Stomach (tissue), 8 donors: ENCODE measurements at regions not wholly inside any gene's neighbourhood (a gene's known extent, or its start where the extent isn't known, plus 50 kb on each side); places are given as distances from the start of the nearest gene placed in this dataset.

Experiments
- DNase-seq, 2 donors: peaks; one replicate each; pipeline versions ENCODE4 v3.0.0 to v3.0.0-alpha.2; 2013 to 2019
- H3K27ac ChIP-seq, 5 donors: fragments of 200-600 bp in 4 of 5; sonication (generic) in 4 of 5; one replicate each; pipeline ENCODE4 v1.5.1; 2013 to 2019; ENCODE audit warnings: mild to moderate bottlenecking in 1 of 5, moderate library complexity in 1 of 5
- H3K27me3 ChIP-seq, 3 donors: fragments of 200-600 bp; sonication (generic); one replicate each; pipeline ENCODE4 v1.5.1; 2017 to 2019; ENCODE audit warnings: mixed run types in 1 of 3
- H3K36me3 ChIP-seq, 4 donors: fragments of 200-600 bp; sonication (generic); 1 replicate in 3 of 4; 2 replicates in 1 of 4; pipeline ENCODE4 v1.5.1; 2016 to 2019
- H3K4me1 ChIP-seq, 4 donors: fragments of 200-600 bp; sonication (generic); one replicate each; pipeline ENCODE4 v1.5.1; 2016 to 2019
- H3K4me3 ChIP-seq, 4 donors: fragments of 200-600 bp; sonication (generic) in 3 of 4; one replicate each; pipeline ENCODE4 v1.5.1; 2016 to 2019; ENCODE audit warnings: mild to moderate bottlenecking in 1 of 4
- H3K9me3 ChIP-seq, 4 donors: fragments of 200-600 bp; sonication (generic); one replicate each; pipeline ENCODE4 v1.5.1; 2016 to 2019
- CTCF ChIP-seq, 7 experiments: fragments of 450-650 bp in 4 of 7; fragments of 200-600 bp in 3 of 7; sonication (generic) in 3 of 7; IDR thresholded peaks; one replicate each; pipeline ENCODE4 v1.5.1; 2016 to 2019; ENCODE audit warnings: antibody characterized with exemption in 7 of 7, control low read depth in 2 of 7, mild to moderate bottlenecking in 1 of 7
- EP300 ChIP-seq: sonication (generic); formaldehyde crosslinking; IDR thresholded peaks from one replicate; pipeline ENCODE4 v1.6.1; 2017; ENCODE audit warnings: antibody characterized with exemption
- POLR2A ChIP-seq, 4 donors: fragments of 450-650 bp; IDR thresholded peaks; one replicate each; pipeline ENCODE4 v1.6.1; 2016; ENCODE audit warnings: antibody characterized with exemption in 4 of 4, control low read depth in 2 of 4, mild to moderate bottlenecking in 1 of 4, moderate library complexity in 1 of 4
- POLR2AphosphoS5 ChIP-seq, 3 donors: sonication (generic); formaldehyde crosslinking; IDR thresholded peaks; one replicate each; pipeline ENCODE4 v1.6.1; 2016; ENCODE audit warnings: antibody characterized with exemption in 3 of 3
- whole genome bisulfite sequencing, 5 donors: extraction: QIAGEN DNeasy Blood & Tissue Kit in 3 of 5; methylation state at CpG; one replicate each; pipeline versions ENCODE4 v1.1.5 to v1.1.7; 2013 to 2018; 5-methylcytosine and 5-hydroxymethylcytosine counted together
- intact Hi-C: fragments of 100-400 bp; cut with DNase I; formaldehyde crosslinking; loops from one replicate; pipeline ENCODE4 v1.15.1; 2023; ENCODE audit warnings: low total_unique reads
- donor health status: healthy with polysubstance abuse.
- donor health status: Bipolar disorder and iron deficiency.
- donor health status: healthy.

DNA sequence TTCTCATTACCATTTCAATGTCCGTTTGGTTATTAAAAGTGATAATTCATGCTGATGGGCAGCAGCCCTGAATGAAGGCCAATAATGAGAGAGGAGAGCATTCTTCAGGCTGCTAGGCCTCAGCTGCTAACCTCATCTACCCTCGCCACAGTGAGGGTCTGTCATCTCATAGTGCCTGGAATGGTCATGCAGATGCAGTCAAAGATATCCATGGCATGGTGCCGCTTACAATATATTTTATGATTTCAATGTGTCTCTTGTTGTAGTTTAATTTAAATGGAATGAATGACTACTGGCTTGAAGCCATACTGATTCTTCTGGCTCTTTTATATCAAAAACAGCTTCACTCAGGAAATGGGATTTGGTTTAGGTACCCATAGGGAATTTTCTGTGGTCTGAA lies 126.9 kb downstream of the SLC16A9 start:
- H3K27ac ChIP-seq = no peak overlapping the region
- H3K36me3 ChIP-seq = no peaks in the 10 kb centered on the region
- H3K9me3 ChIP-seq = no peaks in the 10 kb centered on the region
- intact Hi-C loops = no loop called here
- no peak for DNase-seq
- H3K27me3 ChIP-seq = no peaks in the 10 kb centered on the region
- H3K4me1 ChIP-seq = peaks cover 0 to 5% (median 0%) of the 10 kb centered on the region in 4 donors
- no peak for TF ChIP-seq EP300
- no peak for TF ChIP-seq POLR2A (IDR thresholded peaks at IDR 0.05)
- TF ChIP-seq CTCF (IDR thresholded peaks at IDR 0.05) = no peak
- TF ChIP-seq POLR2AphosphoS5 (IDR thresholded peaks at IDR 0.05) = no peak
- WGBS, 5 donors = 81 to 90% (median 89%) methylated on average over 3 of the region's 3 CpGs
- no peak overlapping the region for H3K4me3 ChIP-seq

GRCh38 chr10:59582058-59582457 lies 127.6 kb downstream of the SLC16A9 start:
- DNase-seq = no peak
- intact Hi-C loops = no loop called here
- H3K27ac ChIP-seq = no peak overlapping the region
- 73 to 80% (median 79%) methylated on average over 3 of the region's 3 CpGs for WGBS, 5 donors
- no peaks in the 10 kb centered on the region for H3K27me3 ChIP-seq
- peaks cover 0 to 5% (median 0%) of the 10 kb centered on the region in 4 donors for H3K4me1 ChIP-seq
- no peak for TF ChIP-seq CTCF (IDR thresholded peaks at IDR 0.05)
- no peak for TF ChIP-seq POLR2A (IDR thresholded peaks at IDR 0.05)
- TF ChIP-seq POLR2AphosphoS5 (IDR thresholded peaks at IDR 0.05) = no peak
- TF ChIP-seq EP300 = no peak
- no peak overlapping the region for H3K4me3 ChIP-seq
- no peaks in the 10 kb centered on the region for H3K36me3 ChIP-seq
- H3K9me3 ChIP-seq = no peaks in the 10 kb centered on the region

GRCh38 chr10:59580026-59580863 lies 129.4 kb downstream of the SLC16A9 start:
- Histone ChIP-seq H3K9me3 (no peaks in the 10 kb centered on the region), H3K36me3 (no peaks in the 10 kb centered on the region), H3K27me3 (no peaks in the 10 kb centered on the region), H3K4me1 (peaks cover 0 to 5% (median 0%) of the 10 kb centered on the region in 4 donors), H3K4me3 (no peak overlapping the region), H3K27ac (no peak overlapping the region)
- DNase-seq = peak in 1 of 2 donors; percentile 77
- TF ChIP-seq POLR2AphosphoS5 (IDR thresholded peaks at IDR 0.05) (no peak), POLR2A (IDR thresholded peaks at IDR 0.05) (no peak), EP300 (no peak), CTCF (IDR thresholded peaks at IDR 0.05) (no peak)
- 34 to 47% (median 37%) methylated on average over 3 of the region's 3 CpGs for WGBS, 5 donors
- intact Hi-C loops = no loop called here

GRCh38 chr10:59578741-59579140 lies 130.9 kb downstream of the SLC16A9 start:
- no peak for DNase-seq
- Histone ChIP-seq H3K4me3 (no peak overlapping the region), H3K27me3 (no peaks in the 10 kb centered on the region), H3K9me3 (no peaks in the 10 kb centered on the region), H3K27ac (no peak overlapping the region), H3K36me3 (no peaks in the 10 kb centered on the region), H3K4me1 (peaks cover 0 to 5% (median 0%) of the 10 kb centered on the region in 4 donors)
- 92 to 97% (median 92%) methylated on average over 4 of the region's 4 CpGs for WGBS, 5 donors
- intact Hi-C loops = no loop called here
- TF ChIP-seq POLR2AphosphoS5 (IDR thresholded peaks at IDR 0.05) (no peak), CTCF (IDR thresholded peaks at IDR 0.05) (no peak), EP300 (no peak)
